H9 (cell line): ENCODE measurements at regions not wholly inside any gene's neighbourhood (a gene's known extent, or its start where the extent isn't known, plus 50 kb on each side); places are given as distances from the start of the nearest gene placed in this dataset.

ENCODE experiments used
- DNase-seq: peaks from one replicate; pipeline ENCODE4 v3.0.0-alpha.2; 2017
- H2AFZ ChIP-seq: one replicate; pipeline ENCODE4 v1.6.1; 2013; ENCODE audit warnings: mild to moderate bottlenecking, low read length, control low read depth, moderate library complexity
- H2AK5ac ChIP-seq: 2 replicates; pipeline ENCODE4 v1.6.1; 2013; ENCODE audit warnings: low read length, control low read depth, mixed read lengths; ENCODE audit not compliant: insufficient read length
- H2BK120ac ChIP-seq: one replicate; pipeline ENCODE4 v1.6.1; 2013; ENCODE audit warnings: low read depth, mild to moderate bottlenecking, low read length, control low read depth, inconsistent platforms; ENCODE audit not compliant: poor library complexity, severe bottlenecking
- H2BK12ac ChIP-seq: 2 replicates; pipeline ENCODE4 v1.6.1; 2013; ENCODE audit warnings: low read length, control low read depth, mixed read lengths, low read depth; ENCODE audit not compliant: insufficient read length
- H2BK15ac ChIP-seq: 2 replicates; pipeline ENCODE4 v1.6.1; 2013; ENCODE audit warnings: low read depth, low read length, control low read depth
- H2BK20ac ChIP-seq: one replicate; pipeline ENCODE4 v1.6.1; 2013; ENCODE audit warnings: low read depth, mild to moderate bottlenecking, low read length, control low read depth, inconsistent platforms; ENCODE audit not compliant: poor library complexity, severe bottlenecking
- H2BK5ac ChIP-seq: 2 replicates; pipeline ENCODE4 v1.6.1; 2013; ENCODE audit warnings: low read length, control low read depth, mixed read lengths; ENCODE audit not compliant: insufficient read length
- H3K14ac ChIP-seq: 2 replicates; pipeline ENCODE4 v1.6.1; 2013; ENCODE audit warnings: low read length, control low read depth; ENCODE audit not compliant: insufficient read depth
- H3K18ac ChIP-seq: 2 replicates; pipeline ENCODE4 v1.6.1; 2013; ENCODE audit warnings: low read depth, mild to moderate bottlenecking, mixed read lengths, low read length, control low read depth; ENCODE audit not compliant: insufficient read length
- H3K23ac ChIP-seq: 2 replicates; pipeline ENCODE4 v1.6.1; 2013; ENCODE audit warnings: low read length, control low read depth, mixed read lengths, low read depth; ENCODE audit not compliant: insufficient read length
- H3K23me2 ChIP-seq: 2 replicates; pipeline ENCODE4 v1.6.1; 2013; ENCODE audit warnings: low read depth, mild to moderate bottlenecking, mixed read lengths, low read length, control low read depth; ENCODE audit not compliant: insufficient read length, poor library complexity, severe bottlenecking
- H3K27ac ChIP-seq: 2 replicates; pipeline ENCODE4 v1.5.1; 2013; ENCODE audit warnings: low read length, control low read depth, mixed read lengths, low read depth; ENCODE audit not compliant: insufficient read length
- H3K27me3 ChIP-seq: 2 replicates; pipeline ENCODE4 v1.6.1; 2013; ENCODE audit warnings: low read length, control low read depth, inconsistent platforms; ENCODE audit not compliant: insufficient read depth
- H3K4ac ChIP-seq: 2 replicates; pipeline ENCODE4 v1.6.1; 2013; ENCODE audit warnings: low read depth, mild to moderate bottlenecking, control low read depth, inconsistent platforms, low read length, moderate library complexity
- H3K4me1 ChIP-seq: 2 replicates; pipeline ENCODE4 v1.6.1; 2013; ENCODE audit warnings: low read length, control low read depth, inconsistent platforms; ENCODE audit not compliant: insufficient read depth
- H3K4me2 ChIP-seq: 2 replicates; pipeline ENCODE4 v1.6.1; 2013; ENCODE audit warnings: low read length, control low read depth, mixed read lengths; ENCODE audit not compliant: insufficient read length, insufficient read depth
- H3K56ac ChIP-seq: 2 replicates; pipeline ENCODE4 v1.6.1; 2013; ENCODE audit warnings: low read depth, mild to moderate bottlenecking, mixed read lengths, low read length, control low read depth; ENCODE audit not compliant: insufficient read length
- H3K79me1 ChIP-seq: 2 replicates; pipeline ENCODE4 v1.6.1; 2013; ENCODE audit warnings: low read depth, mild to moderate bottlenecking, moderate library complexity, low read length, control low read depth, inconsistent platforms; ENCODE audit not compliant: insufficient read depth, poor library complexity, severe bottlenecking
- H3K79me2 ChIP-seq: 2 replicates; pipeline ENCODE4 v1.6.1; 2013; ENCODE audit warnings: low read length, control low read depth, inconsistent platforms; ENCODE audit not compliant: insufficient read depth
- H3K9ac ChIP-seq: 2 replicates; pipeline ENCODE4 v1.6.1; 2013; ENCODE audit warnings: low read length, control low read depth, mixed read lengths; ENCODE audit not compliant: insufficient read length; ENCODE audit errors: extremely low read depth
- H3K9me3 ChIP-seq: one replicate; pipeline ENCODE4 v1.6.1; 2013; ENCODE audit warnings: low read depth, low read length, inconsistent platforms; ENCODE audit not compliant: control insufficient read depth
- H3T11ph ChIP-seq: one replicate; pipeline ENCODE4 v1.6.1; 2013; ENCODE audit warnings: mild to moderate bottlenecking, low read length, control low read depth, inconsistent platforms
- H4K20me1 ChIP-seq: one replicate; pipeline ENCODE4 v1.6.1; 2013; ENCODE audit not compliant: control insufficient read depth, insufficient read length, insufficient read depth
- H4K5ac ChIP-seq: 2 replicates; pipeline ENCODE4 v1.6.1; 2013; ENCODE audit warnings: low read depth, mild to moderate bottlenecking, mixed read lengths, low read length, control low read depth; ENCODE audit not compliant: insufficient read length
- H4K8ac ChIP-seq: replicated peaks from 2 replicates; pipeline ENCODE4 v1.6.1; 2013; ENCODE audit warnings: low read length, control low read depth, mixed read lengths, low read depth; ENCODE audit not compliant: insufficient read length
- H4K91ac ChIP-seq: 2 replicates; pipeline ENCODE4 v1.6.1; 2013; ENCODE audit warnings: low read depth, mild to moderate bottlenecking, moderate library complexity, mixed read lengths, low read length, control low read depth; ENCODE audit not compliant: insufficient read length
- H3K27ac Mint-ChIP-seq, 3 experiments: 2 replicates in 2 of 3; 3 replicates in 1 of 3; pipeline ENCODE4 v1.8.0; 2020 to 2021; ENCODE audit warnings: mixed read lengths in 3 of 3, mild to moderate bottlenecking in 1 of 3, moderate library complexity in 1 of 3
- H3K27me3 Mint-ChIP-seq: 2 replicates; pipeline ENCODE4 v1.8.0; 2021; ENCODE audit warnings: low read depth, mild to moderate bottlenecking, moderate library complexity, mixed read lengths
- H3K36me3 Mint-ChIP-seq, 3 experiments: 2 replicates in 2 of 3; 3 replicates in 1 of 3; pipeline ENCODE4 v1.8.0; 2020 to 2021; ENCODE audit warnings: low read depth in 3 of 3, mixed read lengths in 3 of 3; ENCODE audit not compliant: insufficient read depth in 1 of 3
- H3K4me1 Mint-ChIP-seq, 2 experiments: 2 replicates each; pipeline ENCODE4 v1.8.0; 2020; ENCODE audit warnings: mixed read lengths in 2 of 2
- H3K4me3 Mint-ChIP-seq, 2 experiments: 2 replicates in 1 of 2; 3 replicates in 1 of 2; pipeline ENCODE4 v1.8.0; 2020 to 2021; ENCODE audit warnings: mild to moderate bottlenecking in 2 of 2, mixed read lengths in 2 of 2, moderate library complexity in 1 of 2
- H3K9me3 Mint-ChIP-seq, 2 experiments: 2 replicates in 1 of 2; 3 replicates in 1 of 2; pipeline ENCODE4 v1.8.0; 2020; ENCODE audit warnings: mild to moderate bottlenecking in 2 of 2, mixed read lengths in 2 of 2, moderate library complexity in 1 of 2
- TF ChIP-seq, protein P1 (sequence below): fragments of 200-600 bp; sonication (generic); conservative IDR thresholded peaks from 3 replicates; pipeline ENCODE4 v1.8.0; 2021; ENCODE audit warnings: antibody characterized with exemption, mild to moderate bottlenecking

DNA sequence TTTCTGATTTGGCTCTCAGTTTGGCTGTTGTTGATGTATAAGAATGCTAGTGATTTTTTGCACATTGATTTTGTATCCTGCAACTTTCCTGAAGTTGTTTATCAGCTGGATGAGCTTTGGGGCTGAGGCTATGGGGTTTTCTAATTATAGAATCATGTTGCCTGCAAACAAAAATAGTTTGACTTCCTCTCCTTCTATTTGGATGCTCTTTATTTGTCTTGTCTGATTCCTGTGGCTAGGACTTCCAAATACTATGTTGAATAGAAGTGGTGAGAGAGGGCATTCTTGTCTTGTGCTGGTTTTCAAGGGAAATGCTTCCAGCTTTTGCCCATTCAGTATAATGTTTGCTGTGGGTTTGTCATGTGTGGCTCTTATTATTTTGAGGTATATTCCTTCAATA, 734.7 kb upstream of the FAM241A start:
- Histone ChIP-seq H3K9ac (no peak overlapping the region), H3K79me2 (no peaks in the 10 kb centered on the region), H2AFZ (no peak overlapping the region), H3K23me2 (no peaks in the 10 kb centered on the region), H2BK15ac (no peak overlapping the region), H2BK12ac (no peak overlapping the region), H3K23ac (no peak overlapping the region), H3K27ac (no peak overlapping the region), H3K9me3 (no peaks in the 10 kb centered on the region), H4K8ac (no peak overlapping the region), H2BK20ac (no peak overlapping the region), H3K4me1 (no peaks in the 10 kb centered on the region), H3K18ac (no peak overlapping the region), H2BK5ac (no peak overlapping the region), H3T11ph (no peak overlapping the region), H4K91ac (no peak overlapping the region), H4K5ac (no peak overlapping the region), H2BK120ac (no peak overlapping the region), H3K4me2 (no peak overlapping the region), H2AK5ac (no peak overlapping the region), H4K20me1 (no peaks in the 10 kb centered on the region), H3K4ac (no peak overlapping the region), H3K56ac (no peak overlapping the region), H3K14ac (no peak overlapping the region), H3K27me3 (no peaks in the 10 kb centered on the region), H3K79me1 (no peaks in the 10 kb centered on the region)
- TF ChIP-seq, protein P1, sequence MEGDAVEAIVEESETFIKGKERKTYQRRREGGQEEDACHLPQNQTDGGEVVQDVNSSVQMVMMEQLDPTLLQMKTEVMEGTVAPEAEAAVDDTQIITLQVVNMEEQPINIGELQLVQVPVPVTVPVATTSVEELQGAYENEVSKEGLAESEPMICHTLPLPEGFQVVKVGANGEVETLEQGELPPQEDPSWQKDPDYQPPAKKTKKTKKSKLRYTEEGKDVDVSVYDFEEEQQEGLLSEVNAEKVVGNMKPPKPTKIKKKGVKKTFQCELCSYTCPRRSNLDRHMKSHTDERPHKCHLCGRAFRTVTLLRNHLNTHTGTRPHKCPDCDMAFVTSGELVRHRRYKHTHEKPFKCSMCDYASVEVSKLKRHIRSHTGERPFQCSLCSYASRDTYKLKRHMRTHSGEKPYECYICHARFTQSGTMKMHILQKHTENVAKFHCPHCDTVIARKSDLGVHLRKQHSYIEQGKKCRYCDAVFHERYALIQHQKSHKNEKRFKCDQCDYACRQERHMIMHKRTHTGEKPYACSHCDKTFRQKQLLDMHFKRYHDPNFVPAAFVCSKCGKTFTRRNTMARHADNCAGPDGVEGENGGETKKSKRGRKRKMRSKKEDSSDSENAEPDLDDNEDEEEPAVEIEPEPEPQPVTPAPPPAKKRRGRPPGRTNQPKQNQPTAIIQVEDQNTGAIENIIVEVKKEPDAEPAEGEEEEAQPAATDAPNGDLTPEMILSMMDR, result no peak
- DNase-seq, result no peak
- Mint-ChIP-seq H3K9me3 (peaks cover 0 to 4% of the 10 kb centered on the region in 2 experiments; a peak in 1 of 5 replicates), H3K27me3 (peaks cover 1% of the 10 kb centered on the region; the same call in 1 of the 2 replicates), H3K4me3 (no peak overlapping the region), H3K4me1 (no peaks in the 10 kb centered on the region), H3K36me3 (no peaks in the 10 kb centered on the region), H3K27ac (no peak overlapping the region)
